ENCODE measurements at regions not wholly inside any gene's neighbourhood (a gene's known extent, or its start where the extent isn't known, plus 50 kb on each side); places are given as distances from the start of the nearest gene placed in this dataset.
"Not testable (repeated sequence)": the region's sequence is repeated elsewhere in the genome, so short reads cannot be mapped to it uniquely, and the experiment has no call there.

- DNase-seq = not testable (repeated sequence)
These were observed 178.2 kb upstream of the ZNG1F start for GRCh38 chr9:41367301-41367700.

DNA sequence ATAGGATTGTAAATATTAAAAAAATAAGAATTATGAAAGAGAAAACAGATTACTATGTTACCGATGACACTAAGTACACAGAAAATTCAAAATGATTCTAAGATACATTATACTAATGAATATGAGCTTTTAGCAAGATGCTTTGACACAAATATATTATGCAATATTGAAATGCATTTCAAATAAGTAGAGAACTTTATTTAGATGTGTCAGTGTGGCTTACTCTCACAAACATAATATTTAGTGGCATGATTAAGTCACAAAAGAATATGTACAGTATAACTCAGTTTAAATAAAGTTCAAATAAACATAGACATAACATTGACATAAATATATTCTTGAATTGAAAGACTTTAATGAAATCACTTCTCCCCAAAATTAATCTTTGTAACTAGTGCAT is 172.7 kb upstream of the ZNG1F start:
- DNase-seq = not testable (repeated sequence)

- peak in 8 of 14 donors; percentile 23 to 57 (median 39) for DNase-seq
These were observed 170.0 kb upstream of the ZNG1F start for GRCh38 chr9:41359116-41359515.

GRCh38 chr9:41358682-41359081 is 169.6 kb upstream of the ZNG1F start:
- DNase-seq = peak in 13 of 14 donors; percentile 5 to 84 (median 65)

GRCh38 chr9:41357918-41358404 is 168.8 kb upstream of the ZNG1F start:
- DNase-seq = not testable (repeated sequence)

GRCh38 chr9:41357350-41357748 is 168.2 kb upstream of the ZNG1F start:
- not testable (repeated sequence) for DNase-seq

- peak in 1 of 14 donors; percentile 37 for DNase-seq
These were observed 167.7 kb upstream of the ZNG1F start for GRCh38 chr9:41356588-41357349.

- DNase-seq = not testable (repeated sequence)
These were observed 166.8 kb upstream of the ZNG1F start for GRCh38 chr9:41355712-41356450.

DNA sequence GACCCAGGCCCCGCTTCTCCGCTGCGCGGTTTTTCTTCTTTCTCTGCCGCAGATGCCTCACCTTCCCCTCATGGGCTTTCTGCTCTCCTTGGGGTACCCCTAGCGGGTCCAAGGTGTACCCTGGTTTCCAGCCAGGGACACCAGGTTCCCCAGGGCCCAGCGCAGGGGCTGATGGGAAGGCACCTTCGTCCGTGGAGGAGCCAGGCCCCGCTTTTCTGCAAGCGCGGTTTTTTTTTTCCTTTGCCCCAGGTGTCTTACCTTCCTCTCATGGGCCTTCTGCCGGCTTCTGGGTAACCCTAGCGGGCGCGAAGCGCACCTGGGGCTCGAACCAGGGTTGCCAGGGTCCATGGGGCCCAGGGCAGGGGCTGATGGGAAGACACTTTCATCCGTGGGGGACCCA is 165.9 kb upstream of the ZNG1F start:
- DNase-seq = not testable (repeated sequence)

DNA sequence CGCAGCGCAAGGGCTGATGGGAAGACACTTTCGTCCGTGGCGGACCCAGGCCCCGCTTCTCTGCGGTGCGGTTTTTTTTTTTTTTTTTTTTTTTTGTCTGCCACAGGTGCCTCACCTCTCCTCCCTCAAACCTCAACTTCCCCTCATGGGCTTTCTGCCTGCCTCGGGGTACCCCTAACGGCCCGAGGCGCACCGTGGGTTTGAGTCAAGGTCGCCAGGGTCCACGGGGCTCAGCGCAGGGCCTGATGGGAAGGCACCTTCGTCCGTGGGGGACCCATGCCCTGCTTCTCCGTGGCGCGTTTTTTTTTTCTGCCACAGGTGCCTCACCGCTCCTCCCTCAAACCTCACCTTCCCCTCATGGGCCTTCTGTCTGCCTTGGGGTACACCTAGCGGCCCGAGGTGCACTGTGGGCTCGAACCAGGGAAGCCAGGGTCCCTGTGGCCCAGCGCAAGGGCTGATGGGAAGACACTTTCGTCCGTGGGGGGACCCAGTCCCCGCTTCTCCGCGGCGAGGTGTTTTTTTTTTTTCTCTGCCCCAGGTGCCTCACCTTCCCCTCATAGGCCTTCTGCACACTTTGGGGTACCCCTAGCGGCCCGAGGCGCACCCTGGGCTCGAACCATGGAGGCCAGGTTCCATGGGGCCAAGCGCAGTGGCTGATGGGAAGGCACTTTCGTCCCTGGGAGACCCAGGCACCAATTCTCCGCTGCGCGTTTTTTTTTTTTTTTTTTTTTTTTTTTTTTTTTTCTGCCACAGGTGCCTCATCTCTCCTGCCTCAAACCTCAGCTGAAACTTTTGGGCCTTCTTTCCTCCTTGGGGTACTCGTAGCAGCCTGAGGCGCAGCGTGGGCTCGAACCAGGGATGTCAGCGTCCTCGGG is 165.2 kb upstream of the ZNG1F start:
- DNase-seq = not testable (repeated sequence)

- not testable (repeated sequence) for DNase-seq
These were observed 163.9 kb upstream of the ZNG1F start for GRCh38 chr9:41353026-41353425.

DNA sequence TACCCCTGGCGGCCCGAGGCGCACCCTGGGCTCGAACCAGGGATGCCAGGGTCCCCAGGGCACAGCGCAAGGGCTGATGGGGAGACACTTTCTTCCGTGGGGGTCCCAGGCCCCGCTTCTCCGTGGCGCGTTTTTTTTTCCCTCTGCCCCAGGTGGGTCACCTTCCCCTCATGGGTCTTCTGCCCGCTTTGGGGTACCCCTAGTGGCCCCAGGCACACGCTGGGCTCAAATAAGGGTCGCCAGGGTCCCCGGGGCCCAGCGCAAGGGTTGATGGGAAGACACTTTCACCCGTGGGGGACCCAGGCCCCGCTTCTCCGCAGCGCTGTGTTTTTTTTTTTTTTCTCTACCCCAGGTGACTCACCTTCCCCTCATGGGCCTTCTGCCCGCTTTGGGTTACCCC is 163.3 kb upstream of the ZNG1F start:
- DNase-seq = not testable (repeated sequence)

DNA sequence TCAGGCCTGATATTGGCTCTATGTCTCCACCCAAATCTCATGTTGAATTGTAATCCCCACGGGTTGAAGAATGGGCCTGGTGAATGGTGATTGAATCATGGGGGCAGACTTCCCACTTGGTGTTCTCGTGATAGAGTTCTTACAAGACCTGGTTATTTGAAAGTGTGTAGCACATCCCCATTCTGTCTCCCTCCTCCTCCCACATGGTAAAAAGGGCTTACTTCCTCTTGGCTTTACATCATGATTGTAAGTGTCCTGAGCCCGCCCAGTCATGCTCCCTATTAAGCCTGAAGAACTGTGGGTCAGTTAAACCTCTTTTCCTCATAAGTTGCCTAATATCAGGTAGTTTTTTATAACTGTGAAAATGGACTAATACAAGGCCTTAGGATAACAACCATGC is 158.8 kb upstream of the ZNG1F start:
- not testable (repeated sequence) for DNase-seq

GRCh38 chr9:41332562-41332961 is 143.4 kb upstream of the ZNG1F start:
- not testable (repeated sequence) for DNase-seq

DNA sequence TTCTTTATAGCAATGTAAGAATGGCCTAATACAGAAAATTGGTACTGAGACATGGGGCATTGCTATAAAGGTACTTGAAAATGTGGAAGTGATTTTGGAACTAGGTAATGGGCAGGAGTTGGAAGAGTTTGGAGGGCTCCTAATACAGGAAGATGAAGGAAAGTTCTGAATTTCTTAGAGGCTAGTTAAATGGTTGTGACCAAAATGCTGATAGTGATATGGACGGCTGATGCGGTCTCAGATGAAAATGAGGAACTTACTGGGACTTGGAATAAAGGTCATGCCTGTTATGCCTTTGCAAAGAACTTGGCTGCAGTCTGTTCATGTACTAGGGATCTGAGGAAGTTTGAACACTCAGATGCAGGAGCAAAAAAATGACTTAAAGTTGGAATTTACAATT is 132.2 kb upstream of the ZNG1F start:
- not testable (repeated sequence) for DNase-seq

DNA sequence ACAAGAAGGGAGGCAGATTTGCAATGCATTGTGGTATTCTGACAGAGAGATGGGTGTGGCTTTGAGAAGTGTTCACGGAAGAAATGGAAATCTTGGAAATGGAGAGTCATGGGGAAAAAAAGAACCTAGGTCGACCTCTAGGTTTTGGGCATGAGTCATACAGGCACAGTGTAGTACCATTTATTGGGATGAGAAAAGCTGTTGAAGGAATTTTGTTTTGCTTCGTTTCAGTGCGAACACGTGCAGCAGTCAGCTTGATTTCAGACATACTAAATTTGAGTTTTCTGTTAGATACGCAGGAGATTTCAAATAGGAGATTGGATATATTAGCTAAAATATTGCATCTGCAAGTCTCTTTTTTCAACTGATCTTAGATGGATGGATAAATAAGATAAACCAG is 119.8 kb upstream of the ZNG1F start:
- not testable (repeated sequence) for DNase-seq

DNA sequence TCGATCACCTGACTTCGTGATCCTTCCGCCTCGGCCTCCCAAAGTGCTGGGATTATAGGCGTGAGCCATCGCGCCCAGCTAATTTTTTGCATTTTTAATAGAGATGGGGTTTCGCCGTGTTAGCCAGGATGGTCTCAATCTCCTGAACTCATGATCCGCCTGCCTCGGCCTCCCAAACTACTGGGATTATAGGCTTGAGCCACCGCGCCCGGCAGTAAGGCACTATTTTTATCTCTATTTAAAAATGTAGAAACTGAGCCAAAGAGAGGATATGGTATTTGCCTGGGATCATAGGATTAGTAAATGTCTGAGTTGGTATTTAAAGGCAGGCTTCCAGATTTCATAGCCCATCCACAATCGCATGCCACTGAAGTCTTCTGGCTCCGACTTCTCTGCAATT is 96.6 kb upstream of the ZNG1F start:
- DNase-seq = not testable (repeated sequence)

GRCh38 chr9:41280299-41281238 is 91.5 kb upstream of the ZNG1F start:
- DNase-seq = not testable (repeated sequence)

GRCh38 chr9:41279437-41279836 is 90.3 kb upstream of the ZNG1F start:
- DNase-seq = not testable (repeated sequence)

- DNase-seq = not testable (repeated sequence)
These were observed 89.9 kb upstream of the ZNG1F start for GRCh38 chr9:41279033-41279432.

All from C1 segment of cervical spinal cord (tissue), 14 donors.